Panc1 (cell line): ENCODE measurements at regions not wholly inside any gene's neighbourhood (a gene's known extent, or its start where the extent isn't known, plus 50 kb on each side); places are given as distances from the start of the nearest gene placed in this dataset.

Source experiments
- ATAC-seq: fragments of 200-7000 bp; cut with Tn5 transposase; 2 replicates; pipeline ENCODE4 v1.9.1; 2020; ENCODE audit warnings: mild to moderate bottlenecking, moderate library complexity
- BruUV-seq: library from RNA; stranded (reverse); fragments of 400-500 nt; replicated peaks from 2 replicates; lab custom pipeline; 2021; lab: Mats Ljungman, UMichigan
- CTCF ChIA-PET: fragments of 300-600 bp; sonication (Branson Sonifier 250); formaldehyde crosslinking; loops from one replicate; lab custom pipeline; 2022; ENCODE audit warnings: antibody characterized with exemption; lab: Charles Lee
- POLR2A ChIA-PET: fragments of 300-600 bp; sonication (Branson Sonifier 250); formaldehyde crosslinking; loops from one replicate; lab custom pipeline; 2022; ENCODE audit warnings: antibody characterized with exemption; lab: Charles Lee
- DNase-seq: peaks from one replicate; pipeline ENCODE4 v3.0.0-alpha.2; 2010; ENCODE audit warnings: low read depth, low spot score
- H3K27ac ChIP-seq: 2 replicates; pipeline ENCODE4 v1.5.1; 2011; ENCODE audit warnings: mild to moderate bottlenecking, low read length, inconsistent platforms
- H3K27me3 ChIP-seq: fragments of 200-500 bp; sonication (Bioruptor generic); 2 replicates; pipeline ENCODE4 v1.6.0; 2014; ENCODE audit warnings: low read length, inconsistent platforms; ENCODE audit not compliant: control insufficient read depth, insufficient read depth
- H3K36me3 ChIP-seq: fragments of 200-500 bp; sonication (Bioruptor generic); 2 replicates; pipeline ENCODE4 v1.5.1; 2014; ENCODE audit warnings: inconsistent platforms, mild to moderate bottlenecking, low read length, moderate library complexity; ENCODE audit not compliant: control insufficient read depth, insufficient read depth
- H3K4me1 ChIP-seq: 2 replicates; pipeline ENCODE4 v1.5.1; 2011; ENCODE audit warnings: inconsistent platforms, mild to moderate bottlenecking, low read length, moderate library complexity; ENCODE audit not compliant: control insufficient read depth, insufficient read depth
- H3K4me3 ChIP-seq, 2 experiments: 2 replicates each; pipeline ENCODE4 v1.5.1; 2011 to 2012; ENCODE audit warnings: low read depth in 2 of 2, low read length in 2 of 2, mild to moderate bottlenecking in 2 of 2, inconsistent platforms in 1 of 2, moderate library complexity in 1 of 2
- H3K9me3 ChIP-seq: fragments of 200-500 bp; sonication (Bioruptor generic); 2 replicates; pipeline ENCODE4 v1.5.1; 2014; ENCODE audit warnings: low read depth, mild to moderate bottlenecking, inconsistent platforms, low read length, moderate library complexity; ENCODE audit not compliant: control insufficient read depth, insufficient read depth
- CTCF ChIP-seq: fragments of 450-650 bp; IDR thresholded peaks from 2 replicates; pipeline ENCODE4 v1.5.1; 2017; ENCODE audit warnings: mild to moderate bottlenecking
- POLR2AphosphoS5 ChIP-seq: IDR thresholded peaks from 2 replicates; pipeline ENCODE4 v1.6.1; 2012; ENCODE audit warnings: mild to moderate bottlenecking, low read depth, low read length, moderate library complexity
- REST ChIP-seq, 2 experiments: IDR thresholded peaks; 2 replicates each; pipeline ENCODE4 v1.6.1; 2011 to 2012; ENCODE audit warnings: low read depth in 2 of 2, control low read depth in 1 of 2, low read length in 1 of 2, mild to moderate bottlenecking in 1 of 2, moderate library complexity in 1 of 2; ENCODE audit not compliant: insufficient read depth in 1 of 2
- SIN3A ChIP-seq: IDR thresholded peaks from 2 replicates; pipeline ENCODE4 v1.6.1; 2012; ENCODE audit warnings: low read depth, mild to moderate bottlenecking, low read length, moderate library complexity, borderline replicate concordance; ENCODE audit not compliant: insufficient read depth
- TCF7L2 ChIP-seq: IDR thresholded peaks from 2 replicates; pipeline ENCODE4 v1.6.1; 2011; ENCODE audit warnings: mild to moderate bottlenecking, low read depth, low read length, inconsistent platforms
- in situ Hi-C: cut with HindIII; loops from 2 replicates; pipeline ENCODE4 v1.10.0; 2016; ENCODE audit warnings: low sequenced_read_pairs, low pct_unique_long_range_greater_than_20kb
- intact Hi-C: fragments of 100-400 bp; cut with micrococcal nuclease; formaldehyde crosslinking; loops from one replicate; pipeline ENCODE4 v1.10.0; 2022; ENCODE audit not compliant: unreplicated experiment

GRCh38 chr11:88015170-88015569 lies 160.1 kb downstream of the RAB38 start:
- no peak overlapping the region for H3K4me3 ChIP-seq
- no TSS peak for BruUV-seq
- H3K27me3 ChIP-seq: no peaks in the 10 kb centered on the region; the same call in 1 of the 2 replicates
- intact Hi-C loops (no loop called here), in situ Hi-C loops (no loop called here)
- no peaks in the 10 kb centered on the region for H3K36me3 ChIP-seq
- no peaks in the 10 kb centered on the region for H3K4me1 ChIP-seq
- ChIA-PET POLR2A (no interaction called here), CTCF (interaction anchor here (0.7 kb wide), 1 partner anchor 719 kb away, joined by 5 read pairs; no protein-coding TSS in a partner anchor)
- no peak overlapping the region for H3K27ac ChIP-seq
- TF ChIP-seq REST (IDR thresholded peaks at IDR 0.05; ENCODE audit: insufficient read depth in 1 of 2, low read depth in 2 of 2, low read length in 1 of 2): no peak
- TF ChIP-seq SIN3A: no peak
- TF ChIP-seq TCF7L2: no peak
- no peak for TF ChIP-seq CTCF
- TF ChIP-seq POLR2AphosphoS5: no peak
- DNase-seq (no peak), ATAC-seq (no peak)
- H3K9me3 ChIP-seq: no peaks in the 10 kb centered on the region

GRCh38 chr11:88013508-88014065 lies 161.7 kb downstream of the RAB38 start:
- intact Hi-C loops: no loop called here
- H3K4me3 ChIP-seq: no peak overlapping the region
- H3K27ac ChIP-seq: no peak overlapping the region
- no TSS peak for BruUV-seq
- H3K27me3 ChIP-seq: no peaks in the 10 kb centered on the region; the same call in 1 of the 2 replicates
- CTCF ChIA-PET: no interaction called here
- H3K9me3 ChIP-seq: no peaks in the 10 kb centered on the region
- H3K4me1 ChIP-seq: no peaks in the 10 kb centered on the region
- H3K36me3 ChIP-seq: no peaks in the 10 kb centered on the region
- ATAC-seq (no peak), DNase-seq (no peak)
- TF ChIP-seq SIN3A (no peak), REST (IDR thresholded peaks at IDR 0.05; ENCODE audit: insufficient read depth in 1 of 2, low read depth in 2 of 2, low read length in 1 of 2) (no peak), TCF7L2 (no peak), POLR2AphosphoS5 (no peak), CTCF (no peak)
- in situ Hi-C loops: no loop called here
- POLR2A ChIA-PET: no interaction called here
